HEK293 (cell line): ENCODE measurements at regions not wholly inside any gene's neighbourhood (a gene's known extent, or its start where the extent isn't known, plus 50 kb on each side); places are given as distances from the start of the nearest gene placed in this dataset.

Experiments
- KLF9 ChIP-seq: fragments of 450-650 bp; formaldehyde crosslinking; IDR thresholded peaks from 2 replicates; pipeline ENCODE4 v1.5.1; 2016; ENCODE audit warnings: missing biosample characterization, missing genetic modification characterization, low read depth
- REST ChIP-seq: fragments of 450-650 bp; formaldehyde crosslinking; IDR thresholded peaks from 2 replicates; pipeline ENCODE4 v1.5.1; 2016; ENCODE audit warnings: missing biosample characterization, missing genetic modification characterization
- TSHZ1 ChIP-seq: fragments of 450-650 bp; formaldehyde crosslinking; IDR thresholded peaks from 2 replicates; pipeline ENCODE4 v1.5.1; 2016; ENCODE audit warnings: missing biosample characterization, missing genetic modification characterization, borderline replicate concordance
- ZBTB11 ChIP-seq: fragments of 450-650 bp; formaldehyde crosslinking; conservative IDR thresholded peaks from 2 replicates; pipeline ENCODE4 v1.5.1; 2016; ENCODE audit warnings: low read depth, missing biosample characterization, missing genetic modification characterization
- ZBTB7A ChIP-seq: fragments of 450-650 bp; formaldehyde crosslinking; IDR thresholded peaks from 2 replicates; pipeline ENCODE4 v1.5.1; 2016; ENCODE audit warnings: low read depth, missing biosample characterization, missing genetic modification characterization
- ZFP41 ChIP-seq: fragments of 450-650 bp; formaldehyde crosslinking; IDR thresholded peaks from 2 replicates; pipeline ENCODE4 v1.5.1; 2016; ENCODE audit warnings: missing biosample characterization, missing genetic modification characterization, borderline replicate concordance
- ZNF350 ChIP-seq: fragments of 450-650 bp; formaldehyde crosslinking; IDR thresholded peaks from 2 replicates; pipeline ENCODE4 v1.5.0; 2017; ENCODE audit warnings: missing biosample characterization, mild to moderate bottlenecking, missing genetic modification characterization
- ZNF768 ChIP-seq: fragments of 450-650 bp; formaldehyde crosslinking; IDR thresholded peaks from 2 replicates; pipeline ENCODE4 v1.5.1; 2018; ENCODE audit warnings: missing biosample characterization, mild to moderate bottlenecking, missing genetic modification characterization
- ZSCAN5A ChIP-seq: fragments of 450-650 bp; formaldehyde crosslinking; IDR thresholded peaks from 2 replicates; pipeline ENCODE4 v1.5.1; 2016; ENCODE audit warnings: missing biosample characterization, missing genetic modification characterization
- TF ChIP-seq, protein P1 (sequence below): fragments of 450-650 bp; formaldehyde crosslinking; IDR thresholded peaks from 2 replicates; pipeline ENCODE4 v1.5.1; 2016; ENCODE audit warnings: missing biosample characterization, missing genetic modification characterization

DNA sequence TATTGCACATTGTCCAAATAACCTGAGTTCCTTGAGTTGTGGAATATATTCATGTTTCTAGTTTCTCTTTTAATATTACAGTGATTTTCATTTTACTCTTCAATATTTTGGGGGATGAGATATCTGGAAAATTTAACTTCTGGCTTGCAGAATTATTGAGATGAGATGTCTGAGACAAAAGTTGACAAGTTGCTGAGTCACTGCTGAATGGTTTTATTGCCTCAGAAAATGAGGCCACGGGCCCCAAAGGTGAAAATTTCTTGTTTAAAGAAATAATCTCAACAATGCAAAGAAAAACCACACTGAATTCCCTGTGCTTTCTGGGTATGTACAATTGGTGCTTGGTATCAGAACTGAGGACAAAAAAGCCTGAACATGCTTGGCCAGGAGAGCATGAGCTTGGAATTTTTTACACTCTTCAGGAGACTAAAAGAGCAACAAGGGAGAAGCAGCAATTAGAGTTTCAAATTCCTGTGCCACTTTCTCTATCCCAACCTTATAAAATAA lies 129.2 kb upstream of the TOM1L1 start:
- TF ChIP-seq ZSCAN5A, result no peak
- TF ChIP-seq REST (tag by site-specific recombination), result no peak
- TF ChIP-seq, protein P1, sequence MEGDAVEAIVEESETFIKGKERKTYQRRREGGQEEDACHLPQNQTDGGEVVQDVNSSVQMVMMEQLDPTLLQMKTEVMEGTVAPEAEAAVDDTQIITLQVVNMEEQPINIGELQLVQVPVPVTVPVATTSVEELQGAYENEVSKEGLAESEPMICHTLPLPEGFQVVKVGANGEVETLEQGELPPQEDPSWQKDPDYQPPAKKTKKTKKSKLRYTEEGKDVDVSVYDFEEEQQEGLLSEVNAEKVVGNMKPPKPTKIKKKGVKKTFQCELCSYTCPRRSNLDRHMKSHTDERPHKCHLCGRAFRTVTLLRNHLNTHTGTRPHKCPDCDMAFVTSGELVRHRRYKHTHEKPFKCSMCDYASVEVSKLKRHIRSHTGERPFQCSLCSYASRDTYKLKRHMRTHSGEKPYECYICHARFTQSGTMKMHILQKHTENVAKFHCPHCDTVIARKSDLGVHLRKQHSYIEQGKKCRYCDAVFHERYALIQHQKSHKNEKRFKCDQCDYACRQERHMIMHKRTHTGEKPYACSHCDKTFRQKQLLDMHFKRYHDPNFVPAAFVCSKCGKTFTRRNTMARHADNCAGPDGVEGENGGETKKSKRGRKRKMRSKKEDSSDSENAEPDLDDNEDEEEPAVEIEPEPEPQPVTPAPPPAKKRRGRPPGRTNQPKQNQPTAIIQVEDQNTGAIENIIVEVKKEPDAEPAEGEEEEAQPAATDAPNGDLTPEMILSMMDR (tag by site-specific recombination), result no peak
- TF ChIP-seq KLF9 (tag by site-specific recombination), result no peak
- TF ChIP-seq ZNF350 (tag by site-specific recombination), result no peak
- no peak for TF ChIP-seq TSHZ1
- no peak for TF ChIP-seq ZNF768 (tag by site-specific recombination)
- no peak for TF ChIP-seq ZBTB11 (tag by site-specific recombination)
- TF ChIP-seq ZBTB7A, result no peak
- TF ChIP-seq ZFP41, result no peak
